ENCODE measurements at regions not wholly inside any gene's neighbourhood (a gene's known extent, or its start where the extent isn't known, plus 50 kb on each side); places are given as distances from the start of the nearest gene placed in this dataset.
"Not testable (repeated sequence)": the region's sequence is repeated elsewhere in the genome, so short reads cannot be mapped to it uniquely, and the experiment has no call there.

DNA sequence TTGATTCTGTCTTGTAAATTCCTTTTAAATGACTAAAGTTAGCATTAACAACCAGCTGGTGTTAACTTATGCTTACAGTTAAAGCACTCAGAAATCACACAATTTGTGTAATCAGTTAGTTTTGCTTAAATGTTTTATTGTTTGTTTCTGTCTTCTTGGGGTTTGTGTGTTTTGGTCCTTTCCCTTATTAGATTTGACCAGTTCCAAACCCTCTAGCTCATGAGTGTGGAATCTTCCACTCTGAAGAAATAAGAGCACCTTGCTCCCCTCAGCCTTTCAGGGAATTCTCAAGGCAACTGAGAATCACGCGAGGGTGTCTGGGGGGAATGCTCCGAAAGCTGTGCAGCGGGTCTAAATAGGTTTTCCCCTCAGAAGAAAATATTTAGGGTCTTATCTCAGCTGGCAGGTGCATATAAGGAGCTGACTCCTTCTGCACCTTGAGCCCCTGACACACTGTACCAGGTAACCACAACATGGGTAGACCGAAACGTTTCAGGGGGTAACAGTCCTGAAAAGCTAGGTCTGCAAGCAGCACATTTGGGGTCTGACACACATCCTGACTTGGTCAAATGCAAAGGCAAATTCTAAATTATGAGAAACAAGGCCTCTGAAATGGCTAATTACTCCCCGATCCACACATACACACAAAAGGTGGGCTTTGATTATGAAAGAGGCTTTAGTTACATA lies 188.1 kb upstream of the ETV3 start:
- no peak for DNase-seq (ENCODE audit: low spot score in 2 of 2)
- WGBS, 2 donors, result 68 to 69% methylated on average over 7 of the region's 7 CpGs

DNA sequence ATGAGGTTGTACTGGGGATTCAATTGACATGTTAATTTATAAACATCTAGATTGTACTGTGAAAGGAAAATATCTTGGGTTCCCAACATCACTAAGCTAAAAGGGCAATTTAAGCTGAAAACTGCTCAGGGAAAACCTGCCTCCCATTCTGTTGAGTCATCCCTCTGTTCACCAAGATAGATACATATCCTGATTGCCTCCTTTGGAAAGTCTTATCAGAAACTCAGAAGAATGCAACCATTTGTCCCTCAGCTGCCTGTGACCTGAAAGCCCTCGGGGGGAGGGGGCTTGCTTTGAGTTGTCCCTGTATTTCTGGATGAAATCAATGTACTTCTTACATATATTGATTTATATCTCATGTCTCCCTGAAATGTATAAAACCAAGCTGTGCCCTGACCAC lies 187.0 kb upstream of the ETV3 start:
- TF ChIP-seq POLR2A (IDR thresholded peaks at IDR 0.05), result no peak
- TF ChIP-seq, protein P1, sequence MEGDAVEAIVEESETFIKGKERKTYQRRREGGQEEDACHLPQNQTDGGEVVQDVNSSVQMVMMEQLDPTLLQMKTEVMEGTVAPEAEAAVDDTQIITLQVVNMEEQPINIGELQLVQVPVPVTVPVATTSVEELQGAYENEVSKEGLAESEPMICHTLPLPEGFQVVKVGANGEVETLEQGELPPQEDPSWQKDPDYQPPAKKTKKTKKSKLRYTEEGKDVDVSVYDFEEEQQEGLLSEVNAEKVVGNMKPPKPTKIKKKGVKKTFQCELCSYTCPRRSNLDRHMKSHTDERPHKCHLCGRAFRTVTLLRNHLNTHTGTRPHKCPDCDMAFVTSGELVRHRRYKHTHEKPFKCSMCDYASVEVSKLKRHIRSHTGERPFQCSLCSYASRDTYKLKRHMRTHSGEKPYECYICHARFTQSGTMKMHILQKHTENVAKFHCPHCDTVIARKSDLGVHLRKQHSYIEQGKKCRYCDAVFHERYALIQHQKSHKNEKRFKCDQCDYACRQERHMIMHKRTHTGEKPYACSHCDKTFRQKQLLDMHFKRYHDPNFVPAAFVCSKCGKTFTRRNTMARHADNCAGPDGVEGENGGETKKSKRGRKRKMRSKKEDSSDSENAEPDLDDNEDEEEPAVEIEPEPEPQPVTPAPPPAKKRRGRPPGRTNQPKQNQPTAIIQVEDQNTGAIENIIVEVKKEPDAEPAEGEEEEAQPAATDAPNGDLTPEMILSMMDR (IDR thresholded peaks at IDR 0.05), result no peak
- TF ChIP-seq EP300 (IDR thresholded peaks at IDR 0.05), result no peak

More for the DNA sequence above, 188.1 kb upstream of the ETV3 start:
- no peak overlapping the region for H3K4me3 ChIP-seq
- no peak overlapping the region for H3K27ac ChIP-seq
- no peaks in the 10 kb centered on the region for H3K4me1 ChIP-seq
- TF ChIP-seq POLR2A (IDR thresholded peaks at IDR 0.05), result no peak
- no peak for TF ChIP-seq EP300 (IDR thresholded peaks at IDR 0.05)
- TF ChIP-seq, protein P1 (IDR thresholded peaks at IDR 0.05), result no peak
- H3K27me3 ChIP-seq, result no peaks in the 10 kb centered on the region
- no peaks in the 10 kb centered on the region for H3K36me3 ChIP-seq
- H3K9me3 ChIP-seq, result peaks cover 0 to 7% (median 0%) of the 10 kb centered on the region in 4 donors

DNA sequence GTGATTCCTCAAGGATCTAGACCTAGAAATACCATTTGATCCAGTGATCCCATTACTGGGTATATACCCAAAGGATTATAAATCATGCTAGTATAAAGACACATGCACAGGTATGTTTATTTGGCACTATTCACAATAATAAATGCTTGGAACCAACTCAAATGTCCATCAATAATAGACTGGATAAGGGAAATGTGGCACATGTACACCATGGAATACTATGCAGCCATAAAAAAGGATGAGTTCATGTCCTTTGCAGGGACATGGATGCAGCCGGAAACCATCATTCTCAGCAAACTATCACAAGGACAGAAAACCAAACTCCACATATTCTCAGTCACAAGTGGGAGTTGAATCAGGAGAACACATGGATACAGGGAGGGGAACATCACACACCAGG lies 183.8 kb upstream of the ETV3 start:
- H3K36me3 ChIP-seq; H3K27me3 ChIP-seq; H3K4me1 ChIP-seq; DNase-seq (ENCODE audit: low spot score in 2 of 2); H3K27ac ChIP-seq; H3K4me3 ChIP-seq: not testable (repeated sequence)
- whole genome bisulfite sequencing, 2 donors, result 93 to 97% methylated on average over 1 of the region's 1 CpG
- peaks cover 0 to 48% (median 3%) of the 10 kb centered on the region in 4 donors for H3K9me3 ChIP-seq

More for the DNA sequence above, 187.0 kb upstream of the ETV3 start:
- no peak for DNase-seq (ENCODE audit: low spot score in 2 of 2)
- Histone ChIP-seq H3K27me3 (no peaks in the 10 kb centered on the region), H3K27ac (no peak overlapping the region), H3K9me3 (peaks cover 0 to 18% (median 2%) of the 10 kb centered on the region in 4 donors), H3K36me3 (no peaks in the 10 kb centered on the region), H3K4me3 (no peak overlapping the region), H3K4me1 (no peaks in the 10 kb centered on the region)
- 27% methylated on average over 1 of the region's 1 CpG for WGBS, 2 donors

DNA sequence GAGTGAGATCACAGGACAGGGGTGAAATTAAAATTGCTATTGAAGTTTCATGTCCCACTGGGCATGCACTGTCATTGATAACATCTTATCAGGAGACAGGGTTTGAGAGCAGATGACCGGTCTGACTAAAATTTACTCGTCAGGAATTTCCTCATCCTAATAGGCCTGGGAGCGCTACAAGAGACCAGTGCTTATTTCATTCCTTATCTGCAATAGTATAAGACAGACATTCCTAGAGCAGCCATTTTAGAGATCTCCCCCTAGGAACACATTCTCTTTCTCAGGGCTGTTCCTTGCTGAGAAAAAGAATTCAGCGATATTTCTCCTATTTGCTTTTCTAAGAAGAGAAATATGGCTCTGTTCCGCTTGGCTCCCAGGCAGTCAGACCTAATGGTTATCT lies 181.4 kb upstream of the ETV3 start:
- no peak overlapping the region for H3K27ac ChIP-seq
- no peaks in the 10 kb centered on the region for H3K27me3 ChIP-seq
- H3K4me1 ChIP-seq, result no peaks in the 10 kb centered on the region
- H3K36me3 ChIP-seq, result no peaks in the 10 kb centered on the region
- 90 to 97% methylated on average over 5 of the region's 5 CpGs for WGBS, 2 donors
- peaks cover 0 to 64% (median 3%) of the 10 kb centered on the region in 4 donors for H3K9me3 ChIP-seq
- TF ChIP-seq, protein P1 (IDR thresholded peaks at IDR 0.05), result no peak
- TF ChIP-seq POLR2A (IDR thresholded peaks at IDR 0.05) (no peak), EP300 (IDR thresholded peaks at IDR 0.05) (no peak)
- no peak for DNase-seq (ENCODE audit: low spot score in 2 of 2)
- no peak overlapping the region for H3K4me3 ChIP-seq

DNA sequence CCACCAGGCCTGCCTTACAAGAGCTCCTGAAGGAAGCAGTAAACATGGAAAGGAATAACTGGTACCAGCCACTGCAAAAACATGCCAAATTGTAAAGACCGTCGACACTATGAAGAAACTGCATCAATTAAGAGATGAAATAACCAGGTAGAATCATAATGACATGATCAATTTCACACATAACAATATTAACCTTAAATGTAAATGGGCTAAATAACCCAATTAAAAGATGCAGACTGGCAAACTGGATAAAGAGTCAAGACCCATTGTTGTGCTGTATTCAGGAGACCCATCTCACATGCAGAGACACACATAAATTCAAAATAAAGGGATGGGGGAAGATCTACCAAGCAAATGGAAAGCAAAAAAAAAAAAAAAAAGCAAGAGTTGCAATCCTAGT lies 179.0 kb upstream of the ETV3 start:
- DNase-seq (ENCODE audit: low spot score in 2 of 2); H3K4me1 ChIP-seq; H3K27ac ChIP-seq; H3K4me3 ChIP-seq; H3K36me3 ChIP-seq; H3K27me3 ChIP-seq: not testable (repeated sequence)
- WGBS, 2 donors, result 92 to 96% methylated on average over 2 of the region's 2 CpGs
- peaks cover 0 to 64% (median 3%) of the 10 kb centered on the region in 4 donors for H3K9me3 ChIP-seq

DNA sequence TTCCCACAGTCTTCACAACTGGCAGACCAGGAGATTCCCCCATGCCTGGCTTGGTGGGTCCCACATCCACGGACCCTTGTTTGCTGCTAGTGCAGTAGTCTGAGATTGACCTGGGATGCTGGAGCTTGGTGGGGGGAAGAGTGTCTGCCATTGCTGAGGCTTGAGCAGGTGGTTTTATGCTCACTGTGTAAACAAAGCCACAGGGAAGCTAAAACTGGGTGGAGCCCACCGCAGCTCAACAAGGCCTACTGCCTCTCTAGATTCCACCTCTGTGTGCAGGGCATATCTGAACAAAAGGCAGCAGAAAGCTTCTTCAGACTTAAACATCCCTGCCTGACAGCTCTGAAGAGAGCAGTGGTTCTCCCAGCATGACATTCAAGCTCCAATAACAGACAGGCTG lies 177.3 kb upstream of the ETV3 start:
- H3K4me1 ChIP-seq, result no peaks in the 10 kb centered on the region
- 80 to 85% methylated on average over 2 of the region's 2 CpGs for WGBS, 2 donors

More for the DNA sequence above, 177.3 kb upstream of the ETV3 start:
- Histone ChIP-seq H3K36me3 (no peaks in the 10 kb centered on the region), H3K27ac (no peak overlapping the region), H3K4me3 (no peak overlapping the region), H3K9me3 (peaks cover 0 to 50% (median 2%) of the 10 kb centered on the region in 4 donors), H3K27me3 (no peaks in the 10 kb centered on the region)
- DNase-seq (ENCODE audit: low spot score in 2 of 2), result no peak
- TF ChIP-seq, protein P1 (IDR thresholded peaks at IDR 0.05), result no peak
- no peak for TF ChIP-seq POLR2A (IDR thresholded peaks at IDR 0.05)
- TF ChIP-seq EP300 (IDR thresholded peaks at IDR 0.05), result no peak

All from tibial nerve (tissue), 4 donors.